ENCODE measurements at regions not wholly inside any gene's neighbourhood (a gene's known extent, or its start where the extent isn't known, plus 50 kb on each side); places are given as distances from the start of the nearest gene placed in this dataset.
"Not testable (repeated sequence)": the region's sequence is repeated elsewhere in the genome, so short reads cannot be mapped to it uniquely, and the experiment has no call there.

DNA sequence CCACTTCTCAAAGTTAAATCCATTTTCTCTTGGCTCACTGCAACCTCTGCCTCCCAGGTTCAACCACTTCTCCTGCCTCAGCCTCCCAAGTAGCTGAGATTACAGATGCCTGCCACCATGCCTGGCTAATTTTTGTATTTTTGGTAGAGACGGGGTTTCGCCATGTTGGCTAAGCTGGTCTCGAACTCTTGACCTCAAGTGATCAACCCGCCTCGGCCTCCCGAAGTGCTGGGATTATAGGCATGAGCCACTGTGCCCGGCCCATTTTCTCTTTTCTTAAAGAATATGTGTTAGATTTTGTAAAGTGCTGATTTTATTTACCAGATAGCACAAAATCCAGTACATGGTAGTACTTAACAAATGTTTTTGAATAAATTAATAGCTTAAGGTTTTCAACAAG, 484.1 kb upstream of the PTGER4 start:
- H3K36me3 Mint-ChIP-seq, result peaks cover 12% of the 10 kb centered on the region
- H3K27me3 Mint-ChIP-seq; H3K9me3 Mint-ChIP-seq (ENCODE audit: low read depth); DNase-seq; H3K4me1 Mint-ChIP-seq; H3K27ac Mint-ChIP-seq; ATAC-seq; H3K4me3 Mint-ChIP-seq; CTCF ChIA-PET: not testable (repeated sequence)

DNA sequence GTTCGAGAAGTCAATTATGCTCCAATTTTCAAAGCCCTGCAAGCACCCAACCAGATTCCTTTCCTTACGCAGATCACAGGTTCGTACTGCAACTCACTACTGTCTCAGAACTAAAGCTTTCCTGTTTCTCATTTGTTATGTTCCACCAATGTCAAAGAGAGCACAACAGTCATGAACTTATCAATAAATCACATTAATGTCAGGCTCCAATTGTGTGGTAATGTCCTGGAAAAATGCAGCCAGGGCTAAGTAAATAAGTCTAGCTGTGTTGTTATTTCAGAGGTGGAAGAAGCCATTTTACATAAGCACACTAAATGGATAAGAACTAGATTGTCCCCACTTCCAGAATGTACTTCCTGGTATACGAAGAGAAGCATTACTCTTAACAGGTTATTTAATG, 488.6 kb upstream of the PTGER4 start:
- Mint-ChIP-seq H3K27me3 (no peaks in the 10 kb centered on the region), H3K4me3 (no peak overlapping the region), H3K9me3 (ENCODE audit: low read depth) (peaks cover 5% of the 10 kb centered on the region), H3K36me3 (peaks cover 5% of the 10 kb centered on the region), H3K4me1 (no peaks in the 10 kb centered on the region), H3K27ac (no peak overlapping the region)
- DNase-seq (no peak), ATAC-seq (no peak)
- CTCF ChIA-PET, result interaction anchor here (2.0 kb wide), 1 partner anchor 14 kb away, joined by 5 read pairs; no protein-coding TSS in a partner anchor

DNA sequence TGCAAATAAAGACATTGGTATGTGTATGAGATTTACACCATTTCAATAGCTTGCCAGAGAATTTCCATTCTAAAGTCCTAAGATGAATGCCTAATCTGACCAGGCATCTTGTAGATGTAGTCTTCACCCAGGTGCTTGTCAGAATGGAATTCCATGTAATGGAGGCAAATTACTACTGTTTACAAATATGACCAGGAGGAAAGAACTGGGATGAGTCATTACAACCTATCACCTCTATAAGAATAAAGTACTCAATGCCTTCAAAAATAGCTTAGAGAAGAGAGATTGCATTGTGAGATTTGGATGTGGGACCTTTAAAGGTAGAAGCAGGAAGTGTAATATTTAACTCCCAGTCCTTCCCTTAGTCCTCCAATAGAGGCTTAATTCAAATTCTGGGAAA, 507.0 kb upstream of the PTGER4 start:
- no peak overlapping the region for H3K27ac Mint-ChIP-seq
- H3K4me1 Mint-ChIP-seq, result no peaks in the 10 kb centered on the region
- H3K4me3 Mint-ChIP-seq, result no peak overlapping the region
- peaks cover 18% of the 10 kb centered on the region for H3K9me3 Mint-ChIP-seq (ENCODE audit: low read depth)
- peaks cover 23% of the 10 kb centered on the region for H3K36me3 Mint-ChIP-seq
- CTCF ChIA-PET, result no interaction called here
- no peak for ATAC-seq
- DNase-seq, result no peak
- no peaks in the 10 kb centered on the region for H3K27me3 Mint-ChIP-seq

DNA sequence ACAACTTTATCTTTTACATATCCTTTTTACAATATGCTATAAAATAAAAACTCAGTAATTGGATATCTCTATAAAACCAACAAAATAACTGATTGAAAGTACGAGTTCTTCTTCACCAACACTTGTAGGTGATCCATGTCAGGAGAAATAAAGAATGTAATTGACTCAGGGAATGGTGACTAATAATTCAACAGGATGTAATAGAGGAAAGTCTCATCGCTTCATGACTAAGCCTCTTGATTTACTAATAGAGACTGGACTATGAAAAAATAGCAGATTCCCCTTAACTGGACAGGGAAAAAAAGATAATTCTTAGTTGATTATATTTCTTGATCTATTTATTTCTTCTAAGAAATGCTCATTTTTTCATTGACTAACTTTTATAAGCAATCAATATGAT, 507.7 kb upstream of the PTGER4 start:
- H3K27me3 Mint-ChIP-seq, result no peaks in the 10 kb centered on the region
- no peak overlapping the region for H3K27ac Mint-ChIP-seq
- no peaks in the 10 kb centered on the region for H3K4me1 Mint-ChIP-seq
- CTCF ChIA-PET, result no interaction called here
- ATAC-seq (no peak), DNase-seq (no peak)
- peaks cover 17% of the 10 kb centered on the region for H3K9me3 Mint-ChIP-seq (ENCODE audit: low read depth)
- H3K4me3 Mint-ChIP-seq, result no peak overlapping the region
- H3K36me3 Mint-ChIP-seq, result peaks cover 21% of the 10 kb centered on the region

DNA sequence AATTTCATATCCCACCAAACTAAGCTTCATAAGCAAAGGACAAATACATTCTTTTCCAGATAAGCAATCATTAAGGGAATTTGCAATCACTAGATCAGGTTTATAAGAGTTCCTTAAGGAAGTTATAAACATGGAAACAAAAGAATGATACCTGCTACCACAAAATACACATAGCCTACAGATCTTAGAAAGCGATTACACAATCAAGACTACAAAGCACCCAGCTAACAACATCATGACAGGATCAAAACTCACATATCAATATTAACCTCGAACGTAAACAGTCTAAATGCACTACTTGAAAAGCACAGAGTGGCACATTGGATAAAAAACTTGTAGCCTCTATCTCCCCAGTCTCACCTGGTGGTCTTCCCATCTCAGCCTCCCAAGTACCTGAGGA, 512.4 kb upstream of the PTGER4 start:
- CTCF ChIA-PET, result interaction anchor here (1.1 kb wide), 1 partner anchor 274 kb away, joined by 3 read pairs; no protein-coding TSS in a partner anchor
- Mint-ChIP-seq H3K4me3 (no peak overlapping the region), H3K27me3 (no peaks in the 10 kb centered on the region), H3K4me1 (no peaks in the 10 kb centered on the region), H3K9me3 (ENCODE audit: low read depth) (peaks cover 8% of the 10 kb centered on the region), H3K27ac (no peak overlapping the region), H3K36me3 (peaks cover 13% of the 10 kb centered on the region)
- ATAC-seq, result no peak
- no peak for DNase-seq

DNA sequence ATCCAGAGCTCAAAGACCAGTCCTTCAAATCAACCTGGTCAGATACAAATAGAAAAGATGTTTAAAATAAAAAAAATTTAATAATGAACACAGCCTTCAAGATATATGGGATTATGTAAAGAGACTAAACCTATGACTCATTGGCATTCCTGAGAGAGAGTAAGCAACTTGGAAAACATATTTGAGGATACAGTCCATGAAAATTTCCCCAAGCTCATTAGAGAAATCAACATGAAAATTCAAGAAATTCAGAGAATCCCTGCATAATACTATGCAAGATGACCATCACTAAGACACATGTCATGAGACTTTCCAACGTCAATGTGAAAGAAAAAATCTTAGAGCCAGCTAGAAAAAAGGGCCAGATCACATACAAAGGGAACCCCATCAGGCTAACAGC, 512.9 kb upstream of the PTGER4 start:
- peaks cover 13% of the 10 kb centered on the region for H3K36me3 Mint-ChIP-seq
- ATAC-seq (no peak), DNase-seq (no peak)
- CTCF ChIA-PET, result interaction anchor here (0.7 to 1.1 kb wide), 3 partner anchors 218 to 585 kb away, joined by 3 read pairs; no protein-coding TSS in a partner anchor
- H3K27ac Mint-ChIP-seq, result no peak overlapping the region
- H3K9me3 Mint-ChIP-seq (ENCODE audit: low read depth), result peaks cover 8% of the 10 kb centered on the region
- no peak overlapping the region for H3K4me3 Mint-ChIP-seq
- no peaks in the 10 kb centered on the region for H3K4me1 Mint-ChIP-seq
- no peaks in the 10 kb centered on the region for H3K27me3 Mint-ChIP-seq

DNA sequence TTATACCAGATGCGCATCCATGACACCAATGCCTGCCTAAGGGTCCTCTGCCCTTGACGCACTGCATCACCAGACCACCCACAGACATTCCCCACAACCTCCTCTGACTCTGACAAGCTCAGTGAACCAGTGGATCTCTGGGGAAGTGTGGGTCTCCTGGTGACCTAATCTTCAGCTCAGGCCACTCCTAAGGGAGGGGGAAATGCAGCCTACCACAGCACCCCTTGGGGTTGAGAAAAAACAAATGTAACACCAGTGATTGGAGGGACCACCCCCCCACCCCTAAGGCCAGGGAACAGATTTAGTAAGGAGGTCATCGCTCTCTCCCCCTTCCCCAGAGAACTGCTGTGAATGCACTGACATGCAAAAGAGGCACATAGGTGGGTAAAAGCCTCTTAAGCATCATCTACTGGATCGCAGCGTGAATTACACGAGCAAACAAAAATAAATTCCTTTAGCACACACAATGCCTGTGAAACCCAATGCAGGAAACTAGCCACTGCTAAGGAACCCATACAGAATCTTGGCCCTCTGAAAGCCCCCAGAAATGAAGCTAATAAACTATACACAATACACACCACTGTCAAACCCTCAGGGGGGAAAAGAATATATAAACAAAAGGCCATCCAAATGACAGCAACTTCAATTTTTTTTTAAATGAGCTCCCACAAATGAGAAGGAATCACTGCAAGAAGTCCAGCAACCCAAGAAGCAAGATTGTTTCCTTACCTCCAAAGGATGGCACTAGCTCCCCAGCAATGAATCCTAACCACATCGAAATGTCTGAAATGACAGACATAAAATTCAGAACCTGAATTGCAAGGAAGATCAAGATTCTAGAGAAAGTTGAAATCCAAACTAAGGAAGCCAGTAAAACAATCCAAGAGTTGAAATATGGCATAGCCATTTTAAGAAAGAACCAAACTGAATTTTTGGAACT, 513.7 kb upstream of the PTGER4 start:
- H3K27ac Mint-ChIP-seq, result no peak overlapping the region
- no peaks in the 10 kb centered on the region for H3K4me1 Mint-ChIP-seq
- H3K4me3 Mint-ChIP-seq, result no peak overlapping the region
- ATAC-seq (no peak), DNase-seq (peak; percentile 43)
- no peaks in the 10 kb centered on the region for H3K27me3 Mint-ChIP-seq
- peaks cover 8% of the 10 kb centered on the region for H3K9me3 Mint-ChIP-seq (ENCODE audit: low read depth)
- CTCF ChIA-PET, result interaction anchor here (0.7 to 1.1 kb wide), 3 partner anchors 217 to 586 kb away, joined by 3 read pairs; no protein-coding TSS in a partner anchor
- H3K36me3 Mint-ChIP-seq, result peaks cover 13% of the 10 kb centered on the region

DNA sequence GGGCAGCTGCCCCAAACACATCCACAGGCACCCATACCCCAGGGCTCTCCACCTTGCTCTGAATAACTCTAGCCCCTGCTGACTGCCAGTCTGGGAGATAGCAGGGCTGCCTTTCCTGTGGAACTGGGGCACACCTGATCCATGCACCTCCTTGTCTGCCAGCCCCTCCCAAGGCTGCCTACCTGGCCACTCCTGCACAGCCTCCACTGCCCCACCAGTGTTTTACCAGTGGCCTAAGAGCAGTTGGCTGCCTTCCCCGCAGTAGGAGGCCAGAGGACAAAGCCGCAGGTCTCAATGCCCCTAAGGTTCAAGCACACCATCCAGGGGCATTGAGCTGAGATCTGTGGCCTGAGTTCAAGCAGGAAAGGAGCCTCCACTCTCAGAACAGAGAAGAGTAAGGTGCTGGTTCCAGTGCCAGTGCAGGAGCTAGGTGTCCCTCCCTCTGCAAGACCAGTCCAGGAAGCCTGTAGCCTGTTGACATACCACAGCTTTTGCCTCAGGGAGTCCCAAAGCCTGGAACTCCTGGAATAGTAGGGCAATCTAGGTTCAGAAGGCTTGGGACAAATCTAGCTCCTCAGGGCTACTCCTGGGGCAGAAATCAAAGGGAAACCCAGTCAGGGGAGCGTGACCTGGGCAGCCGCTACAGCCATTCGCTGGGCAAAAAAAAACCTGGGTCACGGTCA, 514.5 kb upstream of the PTGER4 start:
- no peaks in the 10 kb centered on the region for H3K27me3 Mint-ChIP-seq
- H3K4me3 Mint-ChIP-seq, result no peak overlapping the region
- CTCF ChIA-PET, result no interaction called here
- no peaks in the 10 kb centered on the region for H3K4me1 Mint-ChIP-seq
- DNase-seq (no peak), ATAC-seq (no peak)
- no peak overlapping the region for H3K27ac Mint-ChIP-seq
- H3K36me3 Mint-ChIP-seq, result peaks cover 7% of the 10 kb centered on the region
- H3K9me3 Mint-ChIP-seq (ENCODE audit: low read depth), result peaks cover 5% of the 10 kb centered on the region

DNA sequence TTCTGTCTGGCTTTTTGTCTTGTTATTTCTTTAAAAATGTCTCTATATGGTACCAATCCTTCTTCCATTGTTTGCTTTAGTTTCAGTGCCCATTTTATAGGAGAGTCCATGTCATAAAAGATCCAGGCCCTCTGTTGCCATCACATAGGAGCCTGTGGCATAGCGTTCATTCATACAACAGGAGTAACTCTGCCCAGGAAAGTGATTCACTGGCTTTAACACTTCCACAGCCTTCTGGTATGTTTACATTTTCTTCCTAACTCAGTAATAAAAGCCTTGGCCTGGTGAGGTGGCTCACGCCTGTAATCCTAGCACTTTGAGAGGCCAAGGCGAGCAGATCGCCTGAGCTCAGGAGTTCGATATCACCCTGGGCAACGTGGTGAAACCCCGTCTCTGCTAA, 519.3 kb upstream of the PTGER4 start:
- CTCF ChIA-PET, result no interaction called here

DNA sequence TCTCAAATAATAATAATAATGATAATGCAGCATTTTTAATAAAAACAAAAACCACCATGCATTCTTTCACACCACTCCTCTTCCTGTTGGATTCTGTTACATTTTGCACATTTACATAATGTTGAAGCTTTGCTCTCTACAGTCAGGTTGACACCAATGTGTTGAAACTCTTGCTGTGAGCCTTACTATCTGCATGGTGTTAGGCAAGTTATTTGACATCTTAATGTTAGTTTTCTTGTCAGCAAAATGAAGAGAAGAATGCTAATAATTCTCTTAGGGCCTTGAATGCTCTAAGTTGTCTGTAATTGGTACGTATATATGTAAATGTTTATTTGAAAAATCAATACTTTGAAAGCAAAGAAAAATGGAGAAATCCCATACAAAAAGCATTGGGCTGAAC, 525.5 kb upstream of the PTGER4 start:
- Mint-ChIP-seq H3K36me3 (peaks cover 4% of the 10 kb centered on the region), H3K27me3 (no peaks in the 10 kb centered on the region), H3K27ac (no peak overlapping the region), H3K4me1 (no peaks in the 10 kb centered on the region), H3K4me3 (no peak overlapping the region), H3K9me3 (ENCODE audit: low read depth) (peaks cover 2% of the 10 kb centered on the region)
- CTCF ChIA-PET, result no interaction called here
- DNase-seq (no peak), ATAC-seq (no peak)

More for the DNA sequence above, 519.3 kb upstream of the PTGER4 start:
- no peaks in the 10 kb centered on the region for H3K9me3 Mint-ChIP-seq (ENCODE audit: low read depth)
- no peak for ATAC-seq
- H3K27ac Mint-ChIP-seq, result no peak overlapping the region
- DNase-seq, result no peak
- no peaks in the 10 kb centered on the region for H3K27me3 Mint-ChIP-seq
- peaks cover 3% of the 10 kb centered on the region for H3K36me3 Mint-ChIP-seq
- H3K4me3 Mint-ChIP-seq, result no peak overlapping the region
- H3K4me1 Mint-ChIP-seq, result no peaks in the 10 kb centered on the region

DNA sequence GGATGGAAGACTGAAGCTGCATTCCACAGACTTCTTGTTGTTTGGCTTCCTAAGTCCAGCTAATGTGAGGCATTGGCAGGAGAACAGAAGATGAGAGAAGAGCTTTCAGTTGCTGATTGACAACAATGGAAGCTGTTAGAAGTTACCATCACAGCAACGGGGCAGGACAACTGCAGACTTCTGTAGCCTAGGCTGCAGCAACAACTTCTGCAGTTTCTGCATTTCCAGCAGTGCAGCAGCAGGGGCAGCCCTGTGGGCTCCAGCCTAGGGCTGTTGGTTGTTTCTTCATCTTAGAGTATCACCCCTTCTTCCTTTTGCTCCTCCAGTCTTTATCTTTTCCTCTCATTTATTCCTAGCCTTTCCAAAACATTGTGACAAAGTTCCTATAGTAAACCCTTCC, 528.8 kb upstream of the PTGER4 start:
- CTCF ChIA-PET, result no interaction called here
- no peaks in the 10 kb centered on the region for H3K27me3 Mint-ChIP-seq
- ATAC-seq (no peak), DNase-seq (no peak)
- no peak overlapping the region for H3K4me3 Mint-ChIP-seq
- peaks cover 2% of the 10 kb centered on the region for H3K9me3 Mint-ChIP-seq (ENCODE audit: low read depth)
- no peak overlapping the region for H3K27ac Mint-ChIP-seq
- peaks cover 4% of the 10 kb centered on the region for H3K36me3 Mint-ChIP-seq
- no peaks in the 10 kb centered on the region for H3K4me1 Mint-ChIP-seq

DNA sequence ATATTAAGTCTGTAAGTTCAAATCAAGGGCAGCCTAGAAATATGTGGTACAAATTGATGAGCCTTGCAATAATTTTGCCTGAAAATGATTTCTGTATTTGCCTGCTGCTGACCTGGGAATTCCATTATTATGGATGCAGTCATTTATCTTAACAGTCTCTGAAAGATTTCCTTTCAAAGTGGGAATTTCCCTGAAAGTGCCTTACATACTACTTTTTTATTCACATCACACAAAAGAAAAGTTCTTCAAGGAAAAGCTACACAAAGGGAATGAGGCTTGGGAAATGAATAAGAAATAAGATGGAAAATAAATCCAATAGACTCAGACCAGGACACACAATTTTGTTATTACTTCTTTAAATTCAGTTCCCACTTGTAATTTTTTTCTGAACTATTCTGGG, 537.8 kb upstream of the PTGER4 start:
- Mint-ChIP-seq H3K27ac (no peak overlapping the region), H3K4me3 (no peak overlapping the region), H3K27me3 (no peaks in the 10 kb centered on the region), H3K4me1 (peaks cover 2% of the 10 kb centered on the region), H3K36me3 (no peaks in the 10 kb centered on the region), H3K9me3 (ENCODE audit: low read depth) (peaks cover 3% of the 10 kb centered on the region)
- CTCF ChIA-PET, result no interaction called here
- no peak for DNase-seq
- ATAC-seq, result no peak

DNA sequence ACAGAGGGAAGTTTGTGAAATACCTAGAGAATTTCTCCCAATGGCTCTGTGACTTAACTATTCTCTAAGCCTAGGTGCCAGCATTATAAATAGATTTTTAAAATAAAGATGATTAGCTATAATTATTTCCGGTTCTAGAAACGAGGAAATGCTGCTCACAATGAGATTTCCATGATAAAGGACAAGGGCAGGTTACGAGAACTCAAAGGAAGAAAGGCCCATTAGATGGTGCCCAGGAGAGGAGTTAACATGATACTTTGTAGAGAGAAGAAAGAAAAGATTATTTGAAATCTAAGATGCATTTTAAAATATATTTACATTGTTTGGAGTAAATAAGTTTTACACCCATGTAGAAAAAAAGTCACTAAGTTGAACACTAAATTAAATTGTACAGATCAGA, 538.3 kb upstream of the PTGER4 start:
- DNase-seq (no peak), ATAC-seq (no peak)
- Mint-ChIP-seq H3K4me1 (peaks cover 2% of the 10 kb centered on the region), H3K4me3 (no peak overlapping the region), H3K9me3 (ENCODE audit: low read depth) (peaks cover 3% of the 10 kb centered on the region), H3K27me3 (no peaks in the 10 kb centered on the region), H3K27ac (no peak overlapping the region), H3K36me3 (no peaks in the 10 kb centered on the region)
- CTCF ChIA-PET, result no interaction called here

DNA sequence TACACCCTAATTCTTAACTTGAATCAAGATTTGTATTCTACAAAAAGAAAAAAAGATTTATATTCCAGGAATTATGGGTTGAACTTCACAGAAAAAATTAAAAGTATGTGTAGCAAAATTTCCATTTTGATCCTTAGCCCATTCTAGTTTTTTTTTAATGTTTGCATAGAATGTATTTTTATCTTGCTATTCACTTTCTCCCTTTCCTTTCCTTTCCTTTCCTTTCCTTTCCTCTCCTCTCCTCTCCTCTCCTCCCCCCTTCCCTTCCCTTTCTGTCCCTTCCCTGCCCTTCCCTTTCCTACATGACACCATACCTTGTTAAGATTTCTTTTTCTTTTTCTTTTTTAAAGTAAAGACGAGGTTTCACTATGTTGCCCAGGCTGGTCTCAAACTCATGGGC, 542.5 kb upstream of the PTGER4 start:
- no peak overlapping the region for H3K27ac Mint-ChIP-seq
- H3K36me3 Mint-ChIP-seq, result no peaks in the 10 kb centered on the region
- no peak overlapping the region for H3K4me3 Mint-ChIP-seq
- no peak for DNase-seq
- CTCF ChIA-PET, result no interaction called here
- ATAC-seq, result no peak
- H3K4me1 Mint-ChIP-seq, result no peaks in the 10 kb centered on the region
- no peaks in the 10 kb centered on the region for H3K27me3 Mint-ChIP-seq
- peaks cover 2% of the 10 kb centered on the region for H3K9me3 Mint-ChIP-seq (ENCODE audit: low read depth)

All from activated CD8-positive, alpha-beta memory T cell treated with anti-CD3 and anti-CD28 coated beads, Interleukin-2, amount 10 ng/mL, durations not matched to agents 7 days and 5 days (primary cell).